H1 (cell line): ENCODE measurements at regions not wholly inside any gene's neighbourhood (a gene's known extent, or its start where the extent isn't known, plus 50 kb on each side); places are given as distances from the start of the nearest gene placed in this dataset.

ENCODE experiments used
- CTCF ChIA-PET: fragments of 300-600 bp; sonication (Branson Sonifier 250); formaldehyde crosslinking; loops from one replicate; lab custom pipeline; 2021; ENCODE audit not compliant: partially characterized antibody; lab: Charles Lee
- POLR2A ChIA-PET: fragments of 300-600 bp; sonication (Branson Sonifier 250); formaldehyde crosslinking; loops from one replicate; lab custom pipeline; 2021; ENCODE audit warnings: inconsistent platforms; ENCODE audit not compliant: partially characterized antibody; lab: Charles Lee
- DNase-seq, 2 experiments: peaks; one replicate each; pipeline versions ENCODE4 v3.0.0 to v3.0.0-alpha.2; 2010 to 2022; ENCODE audit warnings: low spot score in 2 of 2, low read depth in 1 of 2, mixed read lengths in 1 of 2
- FAIRE-seq: peaks from 2 replicates; lab custom pipeline; 2011; peaks lifted over from hg19 to GRCh38; lab: Jason Lieb, UNC
- H2AFZ ChIP-seq: 2 replicates; pipeline ENCODE4 v1.8.1; 2012; ENCODE audit warnings: low read length, inconsistent platforms
- H2AK5ac ChIP-seq: 2 replicates; pipeline ENCODE4 v1.6.1; 2013; ENCODE audit warnings: low read depth, low read length
- H2BK120ac ChIP-seq: replicated peaks from 2 replicates; pipeline ENCODE3; 2013; ENCODE audit warnings: low read depth, low read length, inconsistent platforms
- H2BK12ac ChIP-seq: 2 replicates; pipeline ENCODE4 v1.6.1; 2013; ENCODE audit warnings: low read depth, low read length
- H2BK15ac ChIP-seq: 2 replicates; pipeline ENCODE4 v1.6.1; 2013; ENCODE audit warnings: low read length
- H2BK20ac ChIP-seq: 2 replicates; pipeline ENCODE4 v1.6.1; 2013; ENCODE audit warnings: low read length
- H2BK5ac ChIP-seq: 2 replicates; pipeline ENCODE4 v1.6.1; 2013; ENCODE audit warnings: low read depth, low read length
- H3K14ac ChIP-seq: 2 replicates; pipeline ENCODE4 v1.6.1; 2013; ENCODE audit warnings: inconsistent platforms; ENCODE audit not compliant: insufficient read length
- H3K18ac ChIP-seq: 2 replicates; pipeline ENCODE4 v1.6.1; 2013; ENCODE audit warnings: low read length; ENCODE audit errors: extremely low read depth
- H3K23ac ChIP-seq: 2 replicates; pipeline ENCODE4 v1.6.1; 2013; ENCODE audit warnings: inconsistent platforms; ENCODE audit not compliant: insufficient read length
- H3K23me2 ChIP-seq: 2 replicates; pipeline ENCODE4 v1.6.1; 2013; ENCODE audit warnings: low read depth, low read length
- H3K27ac ChIP-seq: 2 replicates; pipeline ENCODE4 v1.6.1; 2011; ENCODE audit warnings: low read depth, low read length, inconsistent platforms
- H3K27me3 ChIP-seq, 4 experiments: replicated peaks in 1 of 4; 1 replicate in 1 of 4; 2 replicates in 3 of 4; pipeline versions ENCODE4 v1.6.1 to v1.8.1; 2011 to 2013; ENCODE audit warnings: low read length in 3 of 4, mild to moderate bottlenecking in 3 of 4, inconsistent platforms in 2 of 4, mixed read lengths in 2 of 4, moderate library complexity in 1 of 4; ENCODE audit not compliant: control insufficient read depth in 3 of 4, insufficient read depth in 3 of 4; ENCODE audit errors: extremely low read depth in 1 of 4
- H3K36me3 ChIP-seq, 4 experiments: 2 replicates each; pipeline versions ENCODE4 v1.6.1 to v1.8.1; 2011 to 2013; ENCODE audit warnings: mild to moderate bottlenecking in 4 of 4, low read length in 3 of 4, moderate library complexity in 2 of 4, control low read depth in 1 of 4, inconsistent platforms in 1 of 4; ENCODE audit not compliant: insufficient read depth in 4 of 4, control insufficient read depth in 2 of 4
- H3K4ac ChIP-seq: replicated peaks from 2 replicates; pipeline ENCODE3; 2013; ENCODE audit warnings: low read length, low read depth, mixed read lengths, inconsistent platforms; ENCODE audit not compliant: insufficient read length
- H3K4me1 ChIP-seq, 4 experiments: replicated peaks in 1 of 4; 1 replicate in 1 of 4; 2 replicates in 3 of 4; pipeline versions ENCODE4 v1.6.1 to v1.8.1; 2011 to 2013; ENCODE audit warnings: low read length in 3 of 4, inconsistent platforms in 2 of 4, mixed read lengths in 1 of 4; ENCODE audit not compliant: insufficient read depth in 4 of 4, control insufficient read depth in 3 of 4
- H3K4me2 ChIP-seq, 2 experiments: 2 replicates each; pipeline versions ENCODE4 v1.6.1 to v1.8.1; 2011 to 2013; ENCODE audit warnings: low read depth in 2 of 2, low read length in 2 of 2, control low read depth in 1 of 2, inconsistent platforms in 1 of 2, mild to moderate bottlenecking in 1 of 2; ENCODE audit not compliant: insufficient read depth in 1 of 2
- H3K4me3 ChIP-seq, 4 experiments: fragments of 200-600, 300-600 bp in 1 of 4; sonication (generic), shearing (Covaris generic), sonication (Bioruptor Twin) in 1 of 4; 2 replicates each; pipeline versions ENCODE4 v1.5.1 to v1.8.1; 2011 to 2016; ENCODE audit warnings: low read length in 4 of 4, low read depth in 3 of 4, control low read depth in 2 of 4, inconsistent platforms in 2 of 4, mild to moderate bottlenecking in 2 of 4, mixed read lengths in 1 of 4, moderate library complexity in 1 of 4; ENCODE audit not compliant: insufficient read depth in 2 of 4; ENCODE audit errors: extremely low read depth in 1 of 4
- H3K56ac ChIP-seq: replicated peaks from 2 replicates; pipeline ENCODE3; 2013; ENCODE audit warnings: low read depth, mild to moderate bottlenecking, mixed read lengths, low read length, inconsistent platforms; ENCODE audit not compliant: insufficient read length
- H3K79me1 ChIP-seq: 2 replicates; pipeline ENCODE4 v1.6.1; 2013; ENCODE audit warnings: low read depth, low read length, control low read depth
- H3K79me2 ChIP-seq, 2 experiments: 2 replicates each; pipeline versions ENCODE4 v1.6.1 to v1.8.1; 2012 to 2013; ENCODE audit warnings: low read length in 2 of 2, mild to moderate bottlenecking in 2 of 2, inconsistent platforms in 1 of 2; ENCODE audit not compliant: insufficient read depth in 2 of 2, control insufficient read depth in 1 of 2
- H3K9ac ChIP-seq, 4 experiments: replicated peaks in 1 of 4; 1 replicate in 1 of 4; 2 replicates in 3 of 4; pipeline versions ENCODE4 v1.6.1 to v1.8.1; 2011 to 2013; ENCODE audit warnings: low read depth in 3 of 4, low read length in 3 of 4, control low read depth in 2 of 4, mild to moderate bottlenecking in 2 of 4, moderate library complexity in 2 of 4, inconsistent platforms in 1 of 4; ENCODE audit errors: extremely low read depth in 1 of 4
- H3K9me3 ChIP-seq, 2 experiments: 2 replicates each; pipeline versions ENCODE4 v1.6.1 to v1.8.1; 2012 to 2013; ENCODE audit warnings: mild to moderate bottlenecking in 2 of 2, moderate library complexity in 2 of 2, control low read depth in 1 of 2, inconsistent platforms in 1 of 2, low read depth in 1 of 2, low read length in 1 of 2, mixed read lengths in 1 of 2; ENCODE audit not compliant: insufficient read depth in 2 of 2
- H4K20me1 ChIP-seq, 2 experiments: replicated peaks in 1 of 2; 2 replicates each; pipeline versions ENCODE3 to v1.8.1; 2011 to 2013; ENCODE audit warnings: inconsistent platforms in 2 of 2, low read length in 2 of 2, mild to moderate bottlenecking in 1 of 2; ENCODE audit not compliant: insufficient read depth in 2 of 2, control insufficient read depth in 1 of 2
- H4K5ac ChIP-seq: 2 replicates; pipeline ENCODE4 v1.6.1; 2013; ENCODE audit warnings: low read length, low read depth, mixed read lengths, inconsistent platforms; ENCODE audit not compliant: insufficient read length
- H4K8ac ChIP-seq: 2 replicates; pipeline ENCODE4 v1.8.0; 2013; ENCODE audit warnings: mild to moderate bottlenecking, moderate library complexity, low read length, inconsistent platforms; ENCODE audit not compliant: insufficient read depth; ENCODE audit errors: extremely low read depth
- H4K91ac ChIP-seq: replicated peaks from 2 replicates; pipeline ENCODE3; 2013; ENCODE audit warnings: low read length, mixed read lengths, inconsistent platforms; ENCODE audit not compliant: insufficient read length
- SP4 ChIP-seq: IDR thresholded peaks from 2 replicates; pipeline ENCODE4 v1.6.1; 2012; ENCODE audit warnings: low read length, inconsistent platforms
- WGBS, 2 experiments: shearing (Covaris generic) in 1 of 2; methylation state at CpG; one replicate each; pipeline versions ENCODE4 v1.1.6 to v1.1.7; 2013 to 2015; ENCODE audit warnings: low lambda C conversion rate in 2 of 2, mixed read lengths in 2 of 2, inconsistent platforms in 1 of 2, low coverage in 1 of 2, missing lambda C conversion rate in 1 of 2; ENCODE audit not compliant: insufficient replicate concordance in 2 of 2, insufficient coverage in 1 of 2, insufficient read length in 1 of 2; ENCODE audit errors: extremely low coverage in 1 of 2, missing lambda C conversion rate in 1 of 2; 5-methylcytosine and 5-hydroxymethylcytosine counted together
- TF ChIP-seq, protein P1 (sequence below): IDR thresholded peaks from 2 replicates; pipeline ENCODE4 v1.6.1; 2012; ENCODE audit warnings: inconsistent platforms

DNA sequence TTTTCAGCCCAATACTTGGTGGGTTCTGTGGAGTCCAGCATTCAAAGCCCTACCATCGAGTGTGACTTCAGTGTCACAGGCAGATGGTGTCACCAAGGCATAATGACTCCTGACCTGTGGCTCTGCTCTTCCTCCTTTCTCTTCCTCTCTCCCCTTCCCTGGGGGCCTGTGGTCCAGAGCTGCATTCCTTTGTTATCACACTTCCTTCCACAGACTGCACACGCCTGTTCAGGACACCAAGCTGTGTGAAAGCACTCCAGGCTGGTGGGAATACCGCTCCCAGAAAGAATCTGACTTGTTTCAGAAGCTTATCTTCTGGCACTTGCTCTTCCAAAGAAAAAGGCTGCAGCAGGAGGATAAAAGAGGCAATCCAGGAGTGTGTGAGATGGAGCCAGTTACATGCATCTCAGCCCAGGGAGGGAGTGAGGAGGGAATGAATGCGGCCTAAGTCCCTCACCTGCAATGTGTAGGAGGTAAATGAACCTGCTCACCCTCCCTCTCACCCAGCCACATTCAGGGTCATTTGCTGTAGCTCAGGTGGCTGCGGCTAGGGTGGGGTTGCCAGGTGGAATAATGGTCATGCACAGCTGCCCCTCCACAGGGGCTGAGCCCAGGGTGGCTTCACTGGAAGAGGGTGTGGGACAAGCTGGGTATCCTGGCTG is 79.3 kb downstream of the ADAMTS15 start:
- H3K36me3 ChIP-seq = no peaks in the 10 kb centered on the region
- no peak overlapping the region for H4K5ac ChIP-seq
- no peaks in the 10 kb centered on the region for H3K79me2 ChIP-seq
- no peak overlapping the region; a peak in 1 of 7 replicates for H3K9ac ChIP-seq
- FAIRE-seq (no peak), DNase-seq (no peak)
- H3K56ac ChIP-seq = no peak overlapping the region
- no peak overlapping the region for H2BK5ac ChIP-seq
- no peak overlapping the region for H4K8ac ChIP-seq
- H4K20me1 ChIP-seq = no peaks in the 10 kb centered on the region
- no peak overlapping the region for H2BK120ac ChIP-seq
- H3K4ac ChIP-seq = no peak overlapping the region
- H2AK5ac ChIP-seq = no peak overlapping the region
- ChIA-PET POLR2A (no interaction called here), CTCF (interaction anchor here (0.6 to 1.6 kb wide), 7 partner anchors 9 to 93 kb away, joined by 3 to 9 read pairs (median 3); no protein-coding TSS in a partner anchor)
- no peak overlapping the region for H2AFZ ChIP-seq
- H3K27ac ChIP-seq = no peak overlapping the region
- no peaks in the 10 kb centered on the region for H3K23me2 ChIP-seq
- no peak overlapping the region for H3K18ac ChIP-seq
- peaks cover 0 to 7% (median 1%) of the 10 kb centered on the region in 4 experiments; a peak in 2 of 7 replicates for H3K27me3 ChIP-seq
- H3K14ac ChIP-seq = no peak overlapping the region
- no peak overlapping the region for H2BK15ac ChIP-seq
- H3K79me1 ChIP-seq = no peaks in the 10 kb centered on the region
- WGBS, 2 experiments = 96% methylated on average over 4 of the region's 5 CpGs; no CpG with 5 or more reads in 1 of the 2 experiments
- H4K91ac ChIP-seq = no peak overlapping the region
- H3K4me3 ChIP-seq = no peak overlapping the region
- peaks cover 4 to 7% (median 6%) of the 10 kb centered on the region in 4 experiments for H3K4me1 ChIP-seq
- H3K4me2 ChIP-seq = no peak overlapping the region
- no peak for TF ChIP-seq SP4
- TF ChIP-seq, protein P1, sequence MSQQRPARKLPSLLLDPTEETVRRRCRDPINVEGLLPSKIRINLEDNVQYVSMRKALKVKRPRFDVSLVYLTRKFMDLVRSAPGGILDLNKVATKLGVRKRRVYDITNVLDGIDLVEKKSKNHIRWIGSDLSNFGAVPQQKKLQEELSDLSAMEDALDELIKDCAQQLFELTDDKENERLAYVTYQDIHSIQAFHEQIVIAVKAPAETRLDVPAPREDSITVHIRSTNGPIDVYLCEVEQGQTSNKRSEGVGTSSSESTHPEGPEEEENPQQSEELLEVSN = no peak
- 0 out of 2 replicates have a peak overlapping the region, but pooled peaks have one; percentile 43 for H2BK12ac ChIP-seq
- no peak overlapping the region for H2BK20ac ChIP-seq
- no peak overlapping the region for H3K23ac ChIP-seq
- no peaks in the 10 kb centered on the region for H3K9me3 ChIP-seq
